ENCODE measurements at regions not wholly inside any gene's neighbourhood (a gene's known extent, or its start where the extent isn't known, plus 50 kb on each side); places are given as distances from the start of the nearest gene placed in this dataset.

GRCh38 chr4:130309221-130309620, 1213.3 kb downstream of the C4orf33 start:
- no peak overlapping the region for H2AFZ ChIP-seq
- H3K9me2 ChIP-seq (replicated peaks; ENCODE audit: insufficient read depth), result no peaks in the 10 kb centered on the region
- no peaks in the 10 kb centered on the region for H3K27me3 ChIP-seq
- no peaks in the 10 kb centered on the region for H3K4me1 ChIP-seq (ENCODE audit: insufficient read depth)
- no peak for DNase-seq (ENCODE audit: low spot score)
- no peak overlapping the region for H3K27ac ChIP-seq
- no peaks in the 10 kb centered on the region for H3K36me3 ChIP-seq (replicated peaks; ENCODE audit: insufficient read depth, low read depth)
- H3K79me2 ChIP-seq, result no peaks in the 10 kb centered on the region
- no peaks in the 10 kb centered on the region for H4K20me1 ChIP-seq (ENCODE audit: insufficient read depth, poor library complexity, severe bottlenecking)
- no peaks in the 10 kb centered on the region for H3K9me3 ChIP-seq (ENCODE audit: low read depth)
- TF ChIP-seq EZH2 (IDR thresholded peaks at IDR 0.05; ENCODE audit: borderline replicate concordance), result no peak
- TF ChIP-seq EZH2phosphoT487 (IDR thresholded peaks at IDR 0.05; ENCODE audit: low read depth, severe bottlenecking, unreplicated experiment), result no peak
- TF ChIP-seq CTCF (IDR thresholded peaks at IDR 0.05; ENCODE audit: poor library complexity), result no peak
- no peak overlapping the region for H3K4me3 ChIP-seq
- 82% methylated on average over 2 of the region's 2 CpGs for WGBS (ENCODE audit: low lambda C conversion rate, missing lambda C conversion rate)
- H3K4me2 ChIP-seq, result no peak overlapping the region

- H3K9me2 ChIP-seq (replicated peaks; ENCODE audit: insufficient read depth), result no peaks in the 10 kb centered on the region
- no peaks in the 10 kb centered on the region for H4K20me1 ChIP-seq (ENCODE audit: insufficient read depth, poor library complexity, severe bottlenecking)
- H3K4me2 ChIP-seq, result no peak overlapping the region
- no peak overlapping the region for H3K27ac ChIP-seq
- H3K9me3 ChIP-seq (ENCODE audit: low read depth), result no peaks in the 10 kb centered on the region
- no peak overlapping the region for H2AFZ ChIP-seq
- no peaks in the 10 kb centered on the region for H3K79me2 ChIP-seq
- no peaks in the 10 kb centered on the region for H3K36me3 ChIP-seq (replicated peaks; ENCODE audit: insufficient read depth, low read depth)
- no peak for DNase-seq (ENCODE audit: low spot score)
- no peaks in the 10 kb centered on the region for H3K27me3 ChIP-seq
- no peak overlapping the region for H3K4me3 ChIP-seq
- no peaks in the 10 kb centered on the region for H3K4me1 ChIP-seq (ENCODE audit: insufficient read depth)
- TF ChIP-seq EZH2 (IDR thresholded peaks at IDR 0.05; ENCODE audit: borderline replicate concordance), result no peak
- TF ChIP-seq CTCF (IDR thresholded peaks at IDR 0.05; ENCODE audit: poor library complexity), result no peak
- no peak for TF ChIP-seq EZH2phosphoT487 (IDR thresholded peaks at IDR 0.05; ENCODE audit: low read depth, severe bottlenecking, unreplicated experiment)
Measured at GRCh38 chr4:130322439-130322838, 1226.5 kb downstream of the C4orf33 start.

GRCh38 chr4:130329036-130329435, 1233.1 kb downstream of the C4orf33 start:
- no peak overlapping the region for H3K27ac ChIP-seq
- no peak for TF ChIP-seq CTCF (IDR thresholded peaks at IDR 0.05; ENCODE audit: poor library complexity)
- no peak for TF ChIP-seq EZH2 (IDR thresholded peaks at IDR 0.05; ENCODE audit: borderline replicate concordance)
- TF ChIP-seq EZH2phosphoT487 (IDR thresholded peaks at IDR 0.05; ENCODE audit: low read depth, severe bottlenecking, unreplicated experiment), result no peak
- no peaks in the 10 kb centered on the region for H3K9me2 ChIP-seq (replicated peaks; ENCODE audit: insufficient read depth)
- no peak overlapping the region for H2AFZ ChIP-seq
- no peaks in the 10 kb centered on the region for H3K79me2 ChIP-seq
- no peaks in the 10 kb centered on the region for H3K9me3 ChIP-seq (ENCODE audit: low read depth)
- no peaks in the 10 kb centered on the region for H3K36me3 ChIP-seq (replicated peaks; ENCODE audit: insufficient read depth, low read depth)
- no peak overlapping the region for H3K4me2 ChIP-seq
- DNase-seq (ENCODE audit: low spot score), result no peak
- no peaks in the 10 kb centered on the region for H3K4me1 ChIP-seq (ENCODE audit: insufficient read depth)
- H4K20me1 ChIP-seq (ENCODE audit: insufficient read depth, poor library complexity, severe bottlenecking), result no peaks in the 10 kb centered on the region
- H3K4me3 ChIP-seq, result no peak overlapping the region
- no peaks in the 10 kb centered on the region for H3K27me3 ChIP-seq

- no peaks in the 10 kb centered on the region for H3K36me3 ChIP-seq (replicated peaks; ENCODE audit: insufficient read depth, low read depth)
- DNase-seq (ENCODE audit: low spot score), result no peak
- no peaks in the 10 kb centered on the region for H3K9me3 ChIP-seq (ENCODE audit: low read depth)
- no peak overlapping the region for H3K4me2 ChIP-seq
- 85% methylated on average over 4 of the region's 4 CpGs for WGBS (ENCODE audit: low lambda C conversion rate, missing lambda C conversion rate)
- no peaks in the 10 kb centered on the region for H3K79me2 ChIP-seq
- no peaks in the 10 kb centered on the region for H3K4me1 ChIP-seq (ENCODE audit: insufficient read depth)
- H3K27me3 ChIP-seq, result no peaks in the 10 kb centered on the region
- H3K9me2 ChIP-seq (replicated peaks; ENCODE audit: insufficient read depth), result no peaks in the 10 kb centered on the region
- no peak overlapping the region for H3K27ac ChIP-seq
- H3K4me3 ChIP-seq, result no peak overlapping the region
- TF ChIP-seq CTCF (IDR thresholded peaks at IDR 0.05; ENCODE audit: poor library complexity), result no peak
- TF ChIP-seq EZH2 (IDR thresholded peaks at IDR 0.05; ENCODE audit: borderline replicate concordance), result no peak
- H2AFZ ChIP-seq, result no peak overlapping the region
- no peaks in the 10 kb centered on the region for H4K20me1 ChIP-seq (ENCODE audit: insufficient read depth, poor library complexity, severe bottlenecking)
Measured at GRCh38 chr4:130333241-130333759, 1237.3 kb downstream of the C4orf33 start.

Measured in hepatocyte (in vitro differentiated cells).